ENCODE measurements at regions not wholly inside any gene's neighbourhood (a gene's known extent, or its start where the extent isn't known, plus 50 kb on each side); places are given as distances from the start of the nearest gene placed in this dataset.
A peak's percentile ranks its signal among the peaks of the same experiment; 100 is the strongest.

DNA sequence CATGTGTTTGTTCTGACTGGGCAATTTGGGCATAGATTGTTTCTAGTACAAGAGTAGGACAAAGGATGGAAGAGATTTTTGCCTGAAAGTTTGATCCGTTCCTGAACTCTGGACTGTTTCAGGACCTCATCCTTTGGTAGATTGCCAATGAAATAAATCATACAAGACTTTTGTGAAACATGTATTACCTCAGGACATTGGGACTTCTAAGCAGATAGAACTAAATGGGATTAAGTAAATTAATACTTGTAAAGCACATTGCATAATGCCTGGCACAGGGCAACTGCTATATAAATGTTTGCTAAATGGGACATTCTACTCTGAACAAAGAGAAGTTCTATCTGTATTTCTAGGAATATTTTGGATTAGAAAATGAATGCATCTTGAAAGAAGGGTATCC lies 164.8 kb upstream of the RPS6KA3 start:
- no peak for DNase-seq (ENCODE audit: low spot score)

DNA sequence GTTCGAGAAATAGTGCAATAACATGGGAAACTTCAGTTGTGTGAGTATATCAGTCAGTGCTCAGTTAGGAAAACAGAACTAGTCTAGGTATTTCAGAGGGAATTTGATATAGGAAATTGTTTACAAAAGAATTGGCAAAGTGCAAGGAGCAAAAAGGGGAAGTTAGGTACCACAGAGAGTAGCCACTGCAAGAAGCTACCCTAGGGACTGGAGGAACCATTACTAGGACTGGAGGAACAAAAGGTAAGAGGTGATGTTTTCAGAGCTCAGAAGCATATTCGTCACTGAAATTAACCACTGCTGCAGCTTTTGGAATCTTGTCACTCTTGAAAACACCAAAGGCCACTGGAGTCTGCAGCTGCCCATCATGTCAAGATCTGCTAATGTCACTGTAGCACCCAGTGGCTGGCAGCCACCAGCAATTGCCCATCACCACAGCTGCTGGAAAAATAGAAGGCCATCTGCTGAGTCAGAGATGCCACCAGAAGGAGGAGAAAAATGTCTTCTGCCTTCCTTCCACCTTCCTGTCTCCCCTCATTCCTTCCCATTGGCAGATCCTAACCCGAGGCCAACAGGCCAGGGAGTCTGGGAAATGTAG lies 160.6 kb upstream of the RPS6KA3 start:
- DNase-seq (ENCODE audit: low spot score) = no peak

- no peak for DNase-seq (ENCODE audit: low spot score)
Observed at GRCh38 chrX:20421697-20422096, 155.0 kb upstream of the RPS6KA3 start.

DNA sequence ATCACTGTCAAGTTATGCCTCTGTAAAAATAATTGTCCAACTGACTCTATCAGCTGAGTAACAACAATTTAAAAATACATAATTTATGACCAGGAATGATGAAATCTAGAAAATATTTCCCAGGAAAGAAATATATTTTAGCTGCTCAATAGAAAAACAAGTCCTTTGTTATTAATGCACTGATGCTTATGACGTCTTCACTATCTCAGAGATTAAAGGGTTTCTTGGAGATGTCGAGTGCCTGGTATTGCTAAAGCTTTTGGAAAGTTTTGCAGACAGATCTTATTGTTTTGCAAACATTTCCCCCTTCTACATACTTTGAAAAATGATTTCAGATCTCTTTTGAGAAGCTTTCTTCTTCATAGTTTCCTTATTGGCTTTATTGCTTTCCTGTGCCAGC lies 154.6 kb upstream of the RPS6KA3 start:
- DNase-seq (ENCODE audit: low spot score) = no peak

GRCh38 chrX:20420058-20420457 lies 153.3 kb upstream of the RPS6KA3 start:
- no peak for DNase-seq (ENCODE audit: low spot score)

DNA sequence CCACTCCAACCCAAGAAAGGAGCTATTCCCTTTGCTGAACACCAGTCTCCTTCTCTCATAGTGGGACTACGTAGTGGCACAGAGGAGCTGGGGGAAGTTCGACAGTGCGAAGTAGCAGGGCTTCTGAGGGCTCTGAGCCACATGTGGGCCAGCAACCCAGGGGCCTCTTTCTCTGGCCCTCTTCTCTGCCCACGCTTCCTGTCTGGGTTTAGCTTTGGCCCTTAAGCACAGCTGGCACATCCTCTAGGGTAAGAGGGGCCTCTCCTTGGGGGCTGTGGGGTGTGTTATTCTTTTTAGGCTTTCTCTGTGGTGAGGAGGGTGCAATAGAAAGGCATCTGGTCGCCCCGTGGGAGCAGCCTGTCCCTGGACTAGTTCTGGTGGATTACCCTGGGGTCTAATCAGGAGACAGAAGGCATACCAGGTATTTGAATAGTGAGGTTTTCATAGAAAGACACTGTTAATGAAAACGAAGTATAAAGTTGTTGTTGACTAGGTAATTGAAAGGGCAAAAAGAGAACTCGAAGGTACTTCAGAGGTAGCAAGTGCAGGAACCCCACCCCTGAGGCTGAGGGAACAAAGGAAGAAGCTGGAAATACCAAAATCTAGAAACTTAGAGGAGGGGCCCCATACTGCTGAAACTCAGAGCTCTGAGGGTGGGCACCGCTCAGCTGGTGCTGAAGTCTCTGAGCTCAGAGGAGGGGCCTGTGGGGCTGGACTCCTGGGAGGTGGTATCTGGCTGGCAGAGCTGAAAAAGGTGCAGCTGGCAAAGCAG lies 151.9 kb upstream of the RPS6KA3 start:
- no peak for DNase-seq (ENCODE audit: low spot score)

GRCh38 chrX:20414762-20415445 lies 148.2 kb upstream of the RPS6KA3 start:
- DNase-seq (ENCODE audit: low spot score) = no peak

DNA sequence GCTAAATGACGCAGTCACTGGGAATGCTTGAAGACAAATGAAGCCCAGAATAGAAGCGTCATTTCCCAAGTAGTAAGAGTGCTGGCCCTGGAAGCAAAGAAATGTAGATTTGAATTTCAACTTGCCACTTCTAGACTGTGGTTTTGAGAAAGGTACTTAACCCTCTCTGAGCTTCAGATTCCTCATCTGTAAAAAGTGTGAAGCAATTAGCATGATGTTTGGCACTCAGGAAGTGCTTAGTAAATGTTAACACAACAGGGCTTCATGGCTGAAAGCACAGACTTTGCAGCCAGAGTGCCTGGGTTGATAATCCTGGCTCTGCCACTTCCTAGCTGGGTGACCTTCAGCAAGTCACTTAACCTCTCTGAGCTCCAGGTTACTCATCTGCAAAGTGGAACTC lies 147.4 kb upstream of the RPS6KA3 start:
- no peak for DNase-seq (ENCODE audit: low spot score)

DNA sequence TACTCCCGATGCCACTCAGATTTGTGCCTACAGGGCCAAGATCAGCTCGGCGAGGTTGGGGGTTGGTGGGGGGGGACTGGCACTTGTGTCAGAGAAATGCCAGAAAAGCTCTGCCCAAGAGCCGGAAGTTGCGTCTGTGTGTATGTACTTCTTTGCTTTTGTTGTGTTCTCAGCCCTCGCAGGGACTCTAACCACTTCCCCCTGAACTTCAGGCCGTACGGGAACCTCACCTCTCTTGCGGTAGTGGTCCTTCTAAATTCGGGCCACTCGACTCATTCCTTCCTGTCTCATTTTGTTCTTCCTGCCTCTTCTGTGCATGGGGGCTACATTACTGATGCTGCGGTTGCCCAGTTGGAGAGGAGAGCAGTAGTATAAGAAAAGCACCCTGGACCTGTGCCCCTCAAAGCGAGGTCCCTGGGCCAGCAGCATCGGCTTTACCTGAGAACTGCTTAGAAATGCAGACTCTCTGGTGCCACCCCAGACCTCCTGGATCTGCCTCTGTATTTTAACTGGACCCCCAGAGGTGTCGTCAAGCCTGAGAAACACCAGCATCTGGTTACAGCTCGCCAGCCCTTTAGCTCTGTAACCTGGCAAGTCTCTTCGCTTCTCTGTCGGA lies 146.3 kb upstream of the RPS6KA3 start:
- no peak for DNase-seq (ENCODE audit: low spot score)

- DNase-seq (ENCODE audit: low spot score) = no peak
Observed at GRCh38 chrX:20410540-20410939, 143.8 kb upstream of the RPS6KA3 start.

- no peak for DNase-seq (ENCODE audit: low spot score)
Observed at GRCh38 chrX:20409991-20410390, 143.3 kb upstream of the RPS6KA3 start.

DNA sequence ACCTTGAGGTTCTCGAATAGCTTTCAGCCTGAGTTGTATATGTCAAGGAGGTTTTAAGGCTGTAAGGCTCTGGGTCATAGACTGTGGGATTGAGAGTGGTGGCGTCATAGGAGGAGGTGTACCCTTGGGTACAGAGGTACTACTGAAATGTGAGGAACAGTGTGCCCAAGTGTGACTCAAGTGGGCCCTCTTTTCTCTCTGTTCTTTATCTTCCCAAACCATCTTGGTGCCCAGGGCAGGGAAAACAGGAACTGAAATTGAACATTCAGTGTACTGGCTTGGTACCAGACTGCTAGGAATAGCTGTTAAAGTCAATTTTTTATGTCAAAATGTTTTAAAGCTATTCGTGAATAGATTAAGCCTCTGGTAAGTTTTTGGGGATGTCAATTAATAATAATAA lies 136.2 kb upstream of the RPS6KA3 start:
- no peak for DNase-seq (ENCODE audit: low spot score)

GRCh38 chrX:20399728-20400414 lies 133.2 kb upstream of the RPS6KA3 start:
- no peak for DNase-seq (ENCODE audit: low spot score)

DNA sequence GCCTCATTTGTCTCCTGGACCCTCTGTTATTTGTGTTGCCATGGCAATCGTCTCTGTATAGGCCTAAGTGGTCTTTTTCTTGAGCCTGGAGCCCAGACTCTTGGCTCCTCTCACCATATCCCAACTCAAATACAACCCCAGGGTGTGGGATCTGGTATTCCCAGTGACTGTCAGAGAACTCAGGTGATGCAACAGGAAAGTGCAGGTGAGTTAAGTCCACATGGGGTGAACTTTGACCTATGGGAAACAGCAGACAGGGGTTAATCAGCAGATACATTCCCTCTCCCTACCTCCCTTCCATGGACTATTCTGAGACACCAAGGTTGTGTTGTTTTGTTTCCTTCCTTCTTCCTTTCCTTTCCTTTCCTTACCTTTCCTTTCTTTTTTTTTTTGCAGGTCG lies 130.9 kb upstream of the RPS6KA3 start:
- DNase-seq (ENCODE audit: low spot score) = no peak

- DNase-seq (ENCODE audit: low spot score) = no peak
Observed at GRCh38 chrX:20394451-20394850, 127.7 kb upstream of the RPS6KA3 start.

DNA sequence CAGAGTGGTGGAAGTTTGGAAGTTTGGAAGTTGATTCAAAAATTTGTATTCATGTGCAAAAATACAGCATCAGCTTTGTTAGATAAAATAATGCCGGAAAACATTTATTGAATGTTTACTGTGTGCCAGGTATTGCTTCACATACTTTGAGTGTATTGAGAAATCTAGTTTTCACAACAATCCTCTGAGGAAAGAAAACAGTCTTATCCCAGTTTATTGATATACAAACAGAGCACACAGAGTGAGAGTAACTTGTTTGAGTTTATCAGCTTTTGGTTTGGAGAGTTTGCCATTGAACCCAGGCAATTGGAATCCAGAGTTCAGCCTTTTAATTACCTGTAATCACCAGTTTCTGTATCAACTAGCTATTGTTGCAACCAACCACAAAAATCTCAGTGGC lies 127.2 kb upstream of the RPS6KA3 start:
- DNase-seq (ENCODE audit: low spot score) = no peak

GRCh38 chrX:20388594-20388993 lies 121.9 kb upstream of the RPS6KA3 start:
- DNase-seq (ENCODE audit: low spot score) = no peak

- no peak for DNase-seq (ENCODE audit: low spot score)
Observed at GRCh38 chrX:20383477-20383876, 116.8 kb upstream of the RPS6KA3 start.

- DNase-seq (ENCODE audit: low spot score) = peak; percentile 10
Observed at GRCh38 chrX:20382518-20383297, 116.0 kb upstream of the RPS6KA3 start.

DNA sequence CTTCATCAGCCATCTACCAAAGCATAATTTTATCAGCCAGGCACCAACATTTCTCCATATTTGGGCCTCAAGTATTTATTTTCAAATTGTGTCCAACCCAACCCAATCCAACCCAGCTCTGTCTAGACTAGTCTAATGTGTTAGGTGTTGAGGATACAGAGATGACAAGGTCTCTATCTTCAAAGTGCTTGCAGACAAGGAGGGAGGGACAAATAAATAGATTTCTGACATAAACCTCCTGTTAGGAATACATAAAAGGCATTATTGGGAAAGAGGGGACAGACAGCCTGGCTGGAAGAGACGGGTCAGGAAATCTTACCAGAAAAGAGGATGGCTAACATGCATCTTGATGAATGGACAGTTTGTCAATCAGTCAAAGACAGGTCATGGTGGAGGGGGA lies 115.4 kb upstream of the RPS6KA3 start:
- DNase-seq (ENCODE audit: low spot score) = no peak

GRCh38 chrX:20378233-20378920 lies 111.7 kb upstream of the RPS6KA3 start:
- peak; percentile 2 for DNase-seq (ENCODE audit: low spot score)
